ENCODE measurements at regions not wholly inside any gene's neighbourhood (a gene's known extent, or its start where the extent isn't known, plus 50 kb on each side); places are given as distances from the start of the nearest gene placed in this dataset.
A peak's percentile ranks its signal among the peaks of the same experiment; 100 is the strongest.

DNA sequence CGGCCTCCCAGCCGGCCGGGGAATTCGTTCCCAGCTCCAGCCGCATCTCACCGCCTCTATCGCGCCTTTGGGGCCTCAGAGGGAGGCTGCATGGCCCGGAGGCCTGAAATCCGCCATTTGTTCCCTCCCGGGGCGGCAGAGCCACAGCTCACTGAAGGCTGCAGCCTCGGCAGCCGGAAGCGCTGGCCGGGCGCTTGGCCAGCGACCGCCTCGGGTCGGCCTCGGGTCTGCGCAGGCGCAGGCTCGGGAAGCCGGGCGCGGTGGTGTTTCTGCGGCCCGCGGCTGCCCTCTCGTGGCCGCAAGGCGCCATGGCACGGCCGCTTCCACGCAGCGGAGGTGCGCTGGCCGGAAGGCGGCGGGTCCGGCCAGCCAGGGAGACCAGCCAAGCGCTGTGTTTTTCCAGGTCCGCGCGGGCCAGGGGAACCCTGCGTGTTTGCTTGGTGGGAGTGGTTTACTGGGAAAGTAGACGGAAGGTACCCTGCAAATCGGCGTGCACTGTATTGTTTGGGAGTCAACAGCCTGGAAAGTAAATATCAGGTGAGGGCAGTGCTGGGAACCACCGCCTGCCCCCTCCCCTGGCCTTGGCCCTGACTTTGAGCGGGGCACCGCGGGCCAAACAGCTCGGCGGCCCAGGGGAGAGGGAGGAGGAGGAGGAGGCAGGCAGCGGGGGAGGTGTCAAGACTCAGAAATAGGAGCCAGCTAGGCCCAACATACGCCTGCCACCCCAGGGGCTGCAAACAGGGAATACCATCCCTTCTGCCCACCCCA is 52.7 kb upstream of the CD34 start:
- WGBS, 2 donors: 1% methylated on average over 58 to 59 of the region's 59 CpGs
- TF ChIP-seq, protein P1, sequence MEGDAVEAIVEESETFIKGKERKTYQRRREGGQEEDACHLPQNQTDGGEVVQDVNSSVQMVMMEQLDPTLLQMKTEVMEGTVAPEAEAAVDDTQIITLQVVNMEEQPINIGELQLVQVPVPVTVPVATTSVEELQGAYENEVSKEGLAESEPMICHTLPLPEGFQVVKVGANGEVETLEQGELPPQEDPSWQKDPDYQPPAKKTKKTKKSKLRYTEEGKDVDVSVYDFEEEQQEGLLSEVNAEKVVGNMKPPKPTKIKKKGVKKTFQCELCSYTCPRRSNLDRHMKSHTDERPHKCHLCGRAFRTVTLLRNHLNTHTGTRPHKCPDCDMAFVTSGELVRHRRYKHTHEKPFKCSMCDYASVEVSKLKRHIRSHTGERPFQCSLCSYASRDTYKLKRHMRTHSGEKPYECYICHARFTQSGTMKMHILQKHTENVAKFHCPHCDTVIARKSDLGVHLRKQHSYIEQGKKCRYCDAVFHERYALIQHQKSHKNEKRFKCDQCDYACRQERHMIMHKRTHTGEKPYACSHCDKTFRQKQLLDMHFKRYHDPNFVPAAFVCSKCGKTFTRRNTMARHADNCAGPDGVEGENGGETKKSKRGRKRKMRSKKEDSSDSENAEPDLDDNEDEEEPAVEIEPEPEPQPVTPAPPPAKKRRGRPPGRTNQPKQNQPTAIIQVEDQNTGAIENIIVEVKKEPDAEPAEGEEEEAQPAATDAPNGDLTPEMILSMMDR (IDR thresholded peaks at IDR 0.05): peak; percentile 97 to 100 (median 99)
- no peaks in the 10 kb centered on the region for H3K36me3 ChIP-seq
- H3K4me3 ChIP-seq: peak overlapping the region in 9 of 10 donors; percentile 41 to 66 (median 60)
- intact Hi-C loops (cut with DNase I): loop anchor here (1.0 to 10.0 kb wide), 12 partner anchors 41 to 156 kb away; no protein-coding TSS in a partner anchor
- DNase-seq: peak; percentile 87 to 95
- H3K9me3 ChIP-seq: no peaks in the 10 kb centered on the region
- H3K4me1 ChIP-seq: peaks cover 21 to 65% (median 48%) of the 10 kb centered on the region in 9 donors
- H3K27ac ChIP-seq: peak overlapping the region; percentile 89 to 98 (median 94)
- ATAC-seq: peak; percentile 80 to 90 (median 82)
- H3K27me3 ChIP-seq: peaks cover 0 to 18% (median 0%) of the 10 kb centered on the region in 7 donors

- no peaks in the 10 kb centered on the region for H3K9me3 ChIP-seq
- ATAC-seq (peak; percentile 5 to 70 (median 44)), DNase-seq (peak; percentile 61 to 76)
- H3K27ac ChIP-seq: peak overlapping the region; percentile 89 to 98 (median 94)
- peak overlapping the region in 9 of 10 donors; percentile 41 to 66 (median 60) for H3K4me3 ChIP-seq
- TF ChIP-seq, protein P1 (IDR thresholded peaks at IDR 0.05): no peak
- 17 to 22% methylated on average over 32 of the region's 32 CpGs for WGBS, 2 donors
- H3K27me3 ChIP-seq: peaks cover 0 to 25% (median 0%) of the 10 kb centered on the region in 7 donors
- no peaks in the 10 kb centered on the region for H3K36me3 ChIP-seq
- peaks cover 24 to 72% (median 56%) of the 10 kb centered on the region in 9 donors for H3K4me1 ChIP-seq
- intact Hi-C loops (cut with DNase I): loop anchor here (1.0 to 10.0 kb wide), 12 partner anchors 41 to 156 kb away; no protein-coding TSS in a partner anchor
Observed at GRCh38 chr1:207962716-207963426, 51.9 kb upstream of the CD34 start.

All from heart right ventricle (tissue), 16 donors.